ENCODE measurements at regions not wholly inside any gene's neighbourhood (a gene's known extent, or its start where the extent isn't known, plus 50 kb on each side); places are given as distances from the start of the nearest gene placed in this dataset.

GRCh38 chr2:194151231-194151630, 1505.8 kb upstream of the SLC39A10 start:
- Mint-ChIP-seq H3K4me3 (no peak overlapping the region), H3K27ac (no peak overlapping the region), H3K4me1 (no peaks in the 10 kb centered on the region), H3K27me3 (ENCODE audit: low read depth in 3 of 3) (no peaks in the 10 kb centered on the region), H3K36me3 (no peaks in the 10 kb centered on the region), H3K9me3 (peaks cover 0 to 8% (median 5%) of the 10 kb centered on the region in 7 donors)
- no peaks in the 10 kb centered on the region for H3K27me3 ChIP-seq (ENCODE audit: control insufficient read depth in 2 of 2, insufficient read depth in 2 of 2, low read length in 2 of 2)
- no peaks in the 10 kb centered on the region for H3K4me1 ChIP-seq (ENCODE audit: control insufficient read depth in 1 of 2, insufficient read depth in 2 of 2, low read length in 2 of 2)
- no peak overlapping the region for H3K4me2 ChIP-seq (replicated peaks; ENCODE audit: extremely low read depth, low read length, poor library complexity, severe bottlenecking)
- H3K27ac ChIP-seq (ENCODE audit: low read depth in 1 of 2, low read length in 2 of 2) = no peak overlapping the region
- H4K20me1 ChIP-seq (ENCODE audit: insufficient read depth, low read length) = no peaks in the 10 kb centered on the region
- H3K4me3 ChIP-seq (replicated peaks in 1 of 3; ENCODE audit: low read depth in 2 of 3, low read length in 3 of 3) = no peak overlapping the region
- no CpG with 5 or more reads among the region's 1 CpG for WGBS (ENCODE audit: insufficient coverage)
- TF ChIP-seq CTCF (IDR thresholded peaks at IDR 0.05) = no peak
- intact Hi-C loops (cut with micrococcal nuclease) = no loop called here
- no peaks in the 10 kb centered on the region for H3K36me3 ChIP-seq (replicated peaks in 1 of 2; ENCODE audit: control insufficient read depth in 1 of 2, insufficient read depth in 2 of 2, low read length in 2 of 2)
- no peaks in the 10 kb centered on the region for H3K79me2 ChIP-seq (ENCODE audit: insufficient read depth, low read length)
- no peak overlapping the region for H3K9ac ChIP-seq (ENCODE audit: insufficient read depth, low read length, poor library complexity, severe bottlenecking)
- no peak for DNase-seq
- no peak overlapping the region for H2AFZ ChIP-seq (ENCODE audit: insufficient read depth, low read depth, low read length, poor library complexity, severe bottlenecking)
- H3K9me3 ChIP-seq (replicated peaks in 1 of 2; ENCODE audit: control insufficient read depth in 1 of 2, insufficient read depth in 1 of 2, low read length in 2 of 2) = peaks cover 7 to 12% of the 10 kb centered on the region in 2 donors

GRCh38 chr2:194135463-194135862, 1521.6 kb upstream of the SLC39A10 start:
- Mint-ChIP-seq H3K4me1 (no peaks in the 10 kb centered on the region), H3K9me3 (peaks cover 11 to 23% (median 17%) of the 10 kb centered on the region in 7 donors), H3K27ac (no peak overlapping the region), H3K27me3 (ENCODE audit: low read depth in 3 of 3) (no peaks in the 10 kb centered on the region), H3K36me3 (no peaks in the 10 kb centered on the region), H3K4me3 (no peak overlapping the region)
- Histone ChIP-seq H3K36me3 (replicated peaks in 1 of 2; ENCODE audit: control insufficient read depth in 1 of 2, insufficient read depth in 2 of 2, low read length in 2 of 2) (no peaks in the 10 kb centered on the region), H3K79me2 (ENCODE audit: insufficient read depth, low read length) (no peaks in the 10 kb centered on the region), H4K20me1 (ENCODE audit: insufficient read depth, low read length) (no peaks in the 10 kb centered on the region), H3K9me3 (replicated peaks in 1 of 2; ENCODE audit: control insufficient read depth in 1 of 2, insufficient read depth in 1 of 2, low read length in 2 of 2) (peaks cover 0 to 6% of the 10 kb centered on the region in 2 donors), H3K9ac (ENCODE audit: insufficient read depth, low read length, poor library complexity, severe bottlenecking) (no peak overlapping the region), H3K27me3 (ENCODE audit: control insufficient read depth in 2 of 2, insufficient read depth in 2 of 2, low read length in 2 of 2) (no peaks in the 10 kb centered on the region), H3K4me3 (replicated peaks in 1 of 3; ENCODE audit: low read depth in 2 of 3, low read length in 3 of 3) (no peak overlapping the region), H3K4me1 (ENCODE audit: control insufficient read depth in 1 of 2, insufficient read depth in 2 of 2, low read length in 2 of 2) (no peaks in the 10 kb centered on the region), H2AFZ (ENCODE audit: insufficient read depth, low read depth, low read length, poor library complexity, severe bottlenecking) (no peak overlapping the region), H3K4me2 (replicated peaks; ENCODE audit: extremely low read depth, low read length, poor library complexity, severe bottlenecking) (no peak overlapping the region), H3K27ac (ENCODE audit: low read depth in 1 of 2, low read length in 2 of 2) (no peak overlapping the region)
- WGBS (ENCODE audit: insufficient coverage) = 93% methylated on average over 7 of the region's 8 CpGs
- DNase-seq = no peak
- intact Hi-C loops (cut with micrococcal nuclease) = no loop called here
- no peak for TF ChIP-seq CTCF (IDR thresholded peaks at IDR 0.05)

All from CD14-positive monocyte (primary cell).